SK-N-SH treated with all-trans-retinoic acid at 6 μM for 48 hours (cell line): ENCODE measurements at regions not wholly inside any gene's neighbourhood (a gene's known extent, or its start where the extent isn't known, plus 50 kb on each side); places are given as distances from the start of the nearest gene placed in this dataset.

Experiments used
- ATAC-seq: fragments of 200-7000 bp; cut with Tn5 transposase; 3 replicates; pipeline ENCODE4 v1.9.1; 2020; ENCODE audit warnings: mild to moderate bottlenecking, moderate library complexity
- ARNTL ChIP-seq: fragments of 450-650 bp; formaldehyde crosslinking; IDR thresholded peaks from 2 replicates; pipeline ENCODE4 v1.5.0; 2020; ENCODE audit warnings: low read depth, mild to moderate bottlenecking, moderate library complexity, borderline replicate concordance
- BACH2 ChIP-seq: fragments of 250-450 bp; sonication (Bioruptor Pico); IDR thresholded peaks from 2 replicates; pipeline ENCODE4 v1.9.0; 2021; ENCODE audit warnings: mild to moderate bottlenecking, borderline replicate concordance
- CREB5 ChIP-seq: fragments of 250-450 bp; sonication (Bioruptor Pico); IDR thresholded peaks from 2 replicates; pipeline ENCODE4 v1.5.1; 2020; ENCODE audit warnings: low read depth, mild to moderate bottlenecking, moderate library complexity
- CSDC2 ChIP-seq: fragments of 250-450 bp; sonication (Bioruptor Pico); IDR thresholded peaks from 2 replicates; pipeline ENCODE4 v1.5.0; 2020; ENCODE audit warnings: mild to moderate bottlenecking, moderate library complexity
- CSRNP3 ChIP-seq: fragments of 250-450 bp; sonication (Bioruptor Pico); IDR thresholded peaks from 2 replicates; pipeline ENCODE4 v1.5.1; 2021; ENCODE audit warnings: mild to moderate bottlenecking, moderate library complexity
- ESRRG ChIP-seq: fragments of 250-450 bp; sonication (Bioruptor Pico); IDR thresholded peaks from 2 replicates; pipeline ENCODE4 v1.6.1; 2021; ENCODE audit warnings: mild to moderate bottlenecking
- GLIS3 ChIP-seq: fragments of 250-450 bp; sonication (Bioruptor Pico); IDR thresholded peaks from 2 replicates; pipeline ENCODE4 v1.5.0; 2020; ENCODE audit warnings: mild to moderate bottlenecking, moderate library complexity
- ISL1 ChIP-seq: fragments of 250-450 bp; sonication (Bioruptor Pico); IDR thresholded peaks from 2 replicates; pipeline ENCODE4 v2.1.2; 2022; ENCODE audit warnings: mild to moderate bottlenecking, moderate library complexity
- OSR1 ChIP-seq: fragments of 250-450 bp; sonication (Bioruptor Pico); IDR thresholded peaks from 2 replicates; pipeline ENCODE4 v1.8.0; 2022; ENCODE audit warnings: moderate library complexity, mild to moderate bottlenecking, inconsistent platforms
- PATZ1 ChIP-seq: fragments of 250-450 bp; sonication (Bioruptor Pico); IDR thresholded peaks from 2 replicates; pipeline ENCODE4 v1.8.0; 2020; ENCODE audit warnings: mild to moderate bottlenecking, moderate library complexity, borderline replicate concordance
- PPARA ChIP-seq: fragments of 250-450 bp; sonication (Bioruptor Pico); IDR thresholded peaks from 2 replicates; pipeline ENCODE4 v1.5.0; 2020; ENCODE audit warnings: mild to moderate bottlenecking, borderline replicate concordance
- RARB ChIP-seq: fragments of 250-450 bp; sonication (Bioruptor Pico); IDR thresholded peaks from 2 replicates; pipeline ENCODE4 v1.8.0; 2021; ENCODE audit warnings: mild to moderate bottlenecking, moderate library complexity
- SNAI2 ChIP-seq: fragments of 250-450 bp; sonication (Bioruptor Pico); IDR thresholded peaks from 2 replicates; pipeline ENCODE4 v1.5.0; 2020; ENCODE audit warnings: mild to moderate bottlenecking, moderate library complexity
- TOX ChIP-seq: fragments of 250-450 bp; sonication (Bioruptor Pico); IDR thresholded peaks from 2 replicates; pipeline ENCODE4 v1.8.0; 2021; ENCODE audit warnings: mild to moderate bottlenecking, moderate library complexity, borderline replicate concordance
- TSHZ2 ChIP-seq: fragments of 250-450 bp; sonication (Bioruptor Pico); IDR thresholded peaks from 2 replicates; pipeline ENCODE4 v1.5.0; 2020; ENCODE audit warnings: mild to moderate bottlenecking, moderate library complexity
- ZC3H10 ChIP-seq: fragments of 250-450 bp; sonication (Bioruptor Pico); IDR thresholded peaks from 2 replicates; pipeline ENCODE4 v1.5.1; 2021; ENCODE audit warnings: mild to moderate bottlenecking, moderate library complexity
- ZFP3 ChIP-seq: fragments of 250-450 bp; sonication (Bioruptor Pico); IDR thresholded peaks from 2 replicates; pipeline ENCODE4 v1.5.0; 2020; ENCODE audit warnings: mild to moderate bottlenecking, moderate library complexity
- ZFP30 ChIP-seq: fragments of 450-650 bp; formaldehyde crosslinking; IDR thresholded peaks from 2 replicates; pipeline ENCODE4 v1.5.0; 2022; ENCODE audit warnings: mild to moderate bottlenecking, moderate library complexity
- ZNF565 ChIP-seq: fragments of 450-650 bp; formaldehyde crosslinking; conservative IDR thresholded peaks from 2 replicates; pipeline ENCODE4 v1.5.0; 2020; ENCODE audit warnings: low read depth, mild to moderate bottlenecking, moderate library complexity
- ZNF70 ChIP-seq: fragments of 450-650 bp; formaldehyde crosslinking; IDR thresholded peaks from 2 replicates; pipeline ENCODE4 v1.5.0; 2020; ENCODE audit warnings: mild to moderate bottlenecking, moderate library complexity
- ZNF8 ChIP-seq: fragments of 450-650 bp; formaldehyde crosslinking; IDR thresholded peaks from 2 replicates; pipeline ENCODE4 v1.5.0; 2020; ENCODE audit warnings: mild to moderate bottlenecking, moderate library complexity
- TF ChIP-seq, protein P1 (sequence below): fragments of 250-450 bp; sonication (Bioruptor Pico); IDR thresholded peaks from 2 replicates; pipeline ENCODE4 v1.8.0; 2021; ENCODE audit warnings: low read depth, mild to moderate bottlenecking, moderate library complexity, borderline replicate concordance

- TF ChIP-seq ZNF565 (no peak), CREB5 (no peak), ZNF8 (CRISPR knock-in tag) (no peak), ARNTL (CRISPR knock-in tag) (no peak), OSR1 (CRISPR knock-in tag) (no peak), PPARA (CRISPR knock-in tag) (no peak), CSRNP3 (CRISPR knock-in tag) (no peak)
- ATAC-seq = no peak
These were observed 219.7 kb downstream of the UNC5CL start for GRCh38 chr6:40819182-40819834.

DNA sequence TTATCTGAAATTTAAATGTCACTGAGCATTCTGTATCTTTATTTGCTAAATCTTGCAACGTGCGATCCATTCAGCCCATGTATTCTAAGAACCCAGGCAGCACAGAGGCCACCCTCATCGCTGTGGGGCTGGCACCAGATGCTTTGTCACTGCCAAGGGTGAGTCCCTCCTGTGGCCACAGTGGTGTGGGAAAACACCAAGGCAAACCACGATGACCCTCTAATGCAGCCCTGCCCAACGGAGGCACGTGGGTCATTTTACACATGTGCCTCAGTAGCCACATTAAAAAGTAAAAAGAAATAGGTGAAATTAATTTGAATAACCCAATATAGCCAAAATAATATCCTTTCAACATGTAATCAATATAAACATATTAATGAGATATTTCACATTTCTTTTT, 221.7 kb downstream of the UNC5CL start:
- TF ChIP-seq CREB5 (no peak), GLIS3 (CRISPR knock-in tag) (no peak), ZNF70 (CRISPR knock-in tag) (no peak), TSHZ2 (CRISPR knock-in tag) (no peak), CSDC2 (CRISPR knock-in tag) (no peak), ESRRG (no peak), ZFP3 (no peak), ZFP30 (CRISPR knock-in tag) (no peak), BACH2 (CRISPR knock-in tag) (no peak)
- no peak for ATAC-seq

DNA sequence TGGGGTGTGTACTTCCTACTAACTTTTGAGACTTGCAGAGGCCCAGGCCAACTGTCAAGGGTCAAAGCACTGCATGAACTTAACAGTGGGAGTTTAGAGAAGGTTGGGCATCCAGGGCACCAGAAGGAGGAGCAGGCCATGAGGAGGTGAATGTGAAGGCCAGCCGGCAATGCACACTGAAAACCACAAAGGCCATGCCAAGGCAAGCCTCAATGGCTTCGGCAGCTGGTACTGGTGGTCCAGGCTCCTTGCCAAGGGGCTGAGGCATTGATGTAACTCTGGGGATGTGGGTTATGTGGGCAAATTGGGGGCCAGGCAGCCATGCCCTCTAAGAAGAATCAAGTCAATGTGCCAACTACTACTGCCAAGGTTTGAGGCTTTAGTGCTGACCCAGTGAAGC, 222.4 kb downstream of the UNC5CL start:
- no peak for TF ChIP-seq CREB5
- no peak for TF ChIP-seq PATZ1
- no peak for TF ChIP-seq CSDC2 (CRISPR knock-in tag)
- no peak for TF ChIP-seq ISL1 (CRISPR knock-in tag)
- TF ChIP-seq ZNF565 = no peak
- TF ChIP-seq TOX (CRISPR knock-in tag) = no peak
- no peak for TF ChIP-seq ZFP30 (CRISPR knock-in tag)
- TF ChIP-seq ARNTL (CRISPR knock-in tag) = no peak
- TF ChIP-seq, protein P1, sequence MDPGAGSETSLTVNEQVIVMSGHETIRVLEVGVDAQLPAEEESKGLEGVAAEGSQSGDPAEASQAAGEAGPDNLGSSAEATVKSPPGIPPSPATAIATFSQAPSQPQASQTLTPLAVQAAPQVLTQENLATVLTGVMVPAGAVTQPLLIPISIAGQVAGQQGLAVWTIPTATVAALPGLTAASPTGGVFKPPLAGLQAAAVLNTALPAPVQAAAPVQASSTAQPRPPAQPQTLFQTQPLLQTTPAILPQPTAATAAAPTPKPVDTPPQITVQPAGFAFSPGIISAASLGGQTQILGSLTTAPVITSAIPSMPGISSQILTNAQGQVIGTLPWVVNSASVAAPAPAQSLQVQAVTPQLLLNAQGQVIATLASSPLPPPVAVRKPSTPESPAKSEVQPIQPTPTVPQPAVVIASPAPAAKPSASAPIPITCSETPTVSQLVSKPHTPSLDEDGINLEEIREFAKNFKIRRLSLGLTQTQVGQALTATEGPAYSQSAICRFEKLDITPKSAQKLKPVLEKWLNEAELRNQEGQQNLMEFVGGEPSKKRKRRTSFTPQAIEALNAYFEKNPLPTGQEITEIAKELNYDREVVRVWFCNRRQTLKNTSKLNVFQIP (CRISPR knock-in tag) = no peak
- no peak for TF ChIP-seq ZC3H10 (CRISPR knock-in tag)
- TF ChIP-seq SNAI2 (CRISPR knock-in tag) = no peak
- TF ChIP-seq ZNF8 (CRISPR knock-in tag) = no peak
- no peak for TF ChIP-seq RARB (CRISPR knock-in tag)
- TF ChIP-seq, all 23 proteins: peak for 0
- no peak for ATAC-seq
